Fibroblast of the aortic adventitia (primary cell): ENCODE measurements at regions not wholly inside any gene's neighbourhood (a gene's known extent, or its start where the extent isn't known, plus 50 kb on each side); places are given as distances from the start of the nearest gene placed in this dataset.

Experiments
- DNase-seq: peaks from one replicate; pipeline ENCODE4 v3.0.0-alpha.2; 2010; ENCODE audit warnings: low read depth
- H3K4me3 ChIP-seq: 2 replicates; pipeline ENCODE4 v1.5.1; 2011; ENCODE audit warnings: low read depth, mild to moderate bottlenecking, control low read depth, low read length, moderate library complexity
- CTCF ChIP-seq: IDR thresholded peaks from 2 replicates; pipeline ENCODE4 v1.5.1; 2011; ENCODE audit warnings: mild to moderate bottlenecking, low read length, control low read depth, inconsistent platforms; ENCODE audit not compliant: insufficient read depth

GRCh38 chr15:25061808-25062550 is 107.2 kb downstream of the SNRPN start:
- TF ChIP-seq CTCF, result no peak
- H3K4me3 ChIP-seq, result no peak overlapping the region
- no peak for DNase-seq

DNA sequence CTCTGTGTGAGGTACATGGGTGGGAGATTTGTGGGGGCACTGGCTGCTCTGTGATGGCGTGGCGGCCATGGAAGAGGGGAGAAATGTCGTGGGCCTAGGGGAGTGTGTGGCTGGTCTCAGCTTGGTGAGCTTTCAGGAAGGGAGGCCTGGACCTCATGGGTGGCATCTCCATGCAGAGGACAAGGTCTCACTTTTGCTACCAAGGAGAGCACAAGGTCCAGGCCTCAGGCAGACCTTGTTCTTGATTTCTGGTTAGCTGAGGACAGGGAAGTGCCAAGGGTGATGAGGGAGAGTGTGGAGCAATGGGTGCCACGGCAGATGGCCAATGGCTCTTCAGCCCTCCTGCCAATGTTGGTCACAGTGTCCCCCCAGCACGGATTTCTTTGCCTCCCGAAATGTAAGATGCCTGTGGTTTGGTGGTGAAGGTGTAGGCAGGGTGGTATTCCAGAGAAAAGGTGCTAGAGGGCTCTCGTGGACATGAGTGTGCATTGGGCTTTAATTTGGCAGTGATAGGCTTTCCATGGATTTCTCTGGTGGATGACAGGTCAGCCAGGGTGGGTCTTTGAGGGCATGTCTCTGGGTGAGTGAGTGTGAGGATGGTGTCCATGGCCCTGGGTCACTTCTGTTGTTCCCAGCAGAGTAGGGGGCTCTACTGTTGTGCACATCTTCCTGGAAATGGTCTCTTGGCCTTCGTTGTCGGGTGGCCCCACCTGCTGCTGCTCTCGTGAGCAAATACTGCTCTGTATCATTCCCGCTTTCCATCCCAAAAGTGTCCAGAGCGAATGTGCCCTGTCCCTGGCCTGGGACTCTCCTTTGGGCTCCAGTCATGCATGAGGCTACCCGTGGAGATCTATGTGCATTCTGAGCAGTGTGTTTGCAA is 108.0 kb downstream of the SNRPN start:
- TF ChIP-seq CTCF, result no peak
- H3K4me3 ChIP-seq, result no peak overlapping the region
- no peak for DNase-seq

GRCh38 chr15:25065286-25065685 is 110.5 kb downstream of the SNRPN start:
- no peak for DNase-seq
- H3K4me3 ChIP-seq, result no peak overlapping the region
- TF ChIP-seq CTCF, result no peak

DNA sequence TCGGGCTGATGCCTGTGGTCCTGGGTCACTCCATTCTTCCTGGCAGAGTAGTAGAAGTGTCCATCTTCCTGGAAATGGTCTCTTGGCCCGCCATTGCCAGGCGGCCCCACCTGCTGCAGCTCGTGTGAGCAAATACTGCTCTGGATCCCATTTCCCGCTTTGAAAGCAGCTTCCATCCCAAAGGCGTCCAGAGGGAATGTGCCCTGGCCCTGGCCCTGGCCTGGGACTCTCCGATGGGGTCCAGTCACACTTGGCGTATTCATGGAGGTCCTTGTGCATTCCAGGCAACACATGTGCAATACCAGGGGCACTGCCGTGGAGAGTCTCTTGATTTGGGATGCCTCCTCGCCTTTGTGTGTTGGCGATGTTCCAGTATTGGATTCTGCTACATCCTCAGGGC is 111.1 kb downstream of the SNRPN start:
- DNase-seq, result no peak
- H3K4me3 ChIP-seq, result no peak overlapping the region
- TF ChIP-seq CTCF, result no peak

GRCh38 chr15:25066708-25067107 is 111.9 kb downstream of the SNRPN start:
- DNase-seq, result no peak
- TF ChIP-seq CTCF, result no peak
- H3K4me3 ChIP-seq, result no peak overlapping the region

DNA sequence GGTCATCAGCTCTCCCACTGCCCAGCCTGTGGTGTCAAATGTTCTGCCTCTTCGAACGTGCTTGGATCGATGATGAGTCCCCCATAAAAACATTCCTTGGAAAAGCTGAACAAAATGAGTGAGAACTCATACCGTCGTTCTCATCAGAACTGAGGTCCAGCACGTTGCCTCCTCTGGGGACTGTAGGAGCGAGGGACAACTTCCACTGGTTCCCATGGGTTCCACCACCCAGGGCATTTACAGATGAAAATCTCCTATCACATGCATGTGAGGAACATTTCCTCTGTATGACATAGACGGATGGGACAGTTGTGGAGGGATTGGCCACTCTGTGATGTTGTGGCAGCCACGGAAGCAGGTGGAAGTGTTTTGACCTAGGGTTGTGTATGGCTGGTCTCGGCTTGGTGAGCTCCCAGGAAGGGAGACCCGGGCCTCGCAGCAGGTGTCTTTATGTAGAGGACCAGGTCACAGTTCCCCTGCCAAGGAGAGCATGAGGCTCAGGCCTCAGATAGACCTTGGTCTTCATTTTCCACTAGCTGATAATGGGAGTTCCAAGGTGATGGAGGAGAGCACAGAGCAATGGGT is 113.0 kb downstream of the SNRPN start:
- DNase-seq, result no peak
- TF ChIP-seq CTCF, result no peak
- no peak overlapping the region for H3K4me3 ChIP-seq
